Sigmoid colon (tissue), 6 donors: ENCODE measurements at regions not wholly inside any gene's neighbourhood (a gene's known extent, or its start where the extent isn't known, plus 50 kb on each side); places are given as distances from the start of the nearest gene placed in this dataset.

Experiments
- DNase-seq: peaks from one replicate; pipeline ENCODE4 v3.0.0-alpha.2; 2019
- H3K27ac ChIP-seq, 4 donors: fragments of 200-600 bp; sonication (generic); one replicate each; pipeline ENCODE4 v1.5.1; 2016 to 2019; ENCODE audit warnings: mild to moderate bottlenecking in 1 of 4
- H3K27me3 ChIP-seq, 3 donors: fragments of 200-600 bp; sonication (generic); one replicate each; pipeline ENCODE4 v1.5.1; 2019; ENCODE audit warnings: mild to moderate bottlenecking in 1 of 3
- H3K36me3 ChIP-seq, 4 donors: fragments of 200-600 bp; sonication (generic); one replicate each; pipeline ENCODE4 v1.5.1; 2016 to 2019
- H3K4me1 ChIP-seq, 4 donors: fragments of 200-600 bp; sonication (generic); one replicate each; pipeline ENCODE4 v1.5.1; 2017 to 2019
- H3K4me3 ChIP-seq, 4 donors: fragments of 200-600 bp; sonication (generic); one replicate each; pipeline ENCODE4 v1.5.1; 2017 to 2019; ENCODE audit warnings: mild to moderate bottlenecking in 2 of 4, moderate library complexity in 1 of 4
- H3K9me3 ChIP-seq, 4 donors: fragments of 200-600 bp in 3 of 4; sonication (generic) in 3 of 4; one replicate each; pipeline versions ENCODE4 v1.5.1 to v1.6.1; 2013 to 2019
- CTCF ChIP-seq, 4 experiments: fragments of 450-650 bp in 3 of 4; fragments of 200-600 bp in 1 of 4; IDR thresholded peaks; one replicate each; pipeline ENCODE4 v1.5.1; 2016 to 2019; ENCODE audit warnings: antibody characterized with exemption in 4 of 4, mild to moderate bottlenecking in 3 of 4, moderate library complexity in 2 of 4
- EP300 ChIP-seq, 4 donors: sonication (generic); formaldehyde crosslinking; IDR thresholded peaks; one replicate each; pipeline ENCODE4 v1.6.1; 2017; ENCODE audit warnings: antibody characterized with exemption in 4 of 4
- POLR2A ChIP-seq, 2 donors: fragments of 450-650 bp; IDR thresholded peaks; one replicate each; pipeline ENCODE4 v1.6.1; 2016; ENCODE audit warnings: antibody characterized with exemption in 2 of 2, mild to moderate bottlenecking in 2 of 2, moderate library complexity in 2 of 2
- POLR2AphosphoS5 ChIP-seq, 4 donors: sonication (generic); formaldehyde crosslinking; IDR thresholded peaks; one replicate each; pipeline ENCODE4 v1.6.1; 2017; ENCODE audit warnings: antibody characterized with exemption in 4 of 4
- WGBS, 2 donors: extraction: QIAGEN DNeasy Blood & Tissue Kit; methylation state at CpG; one replicate each; pipeline ENCODE4 v1.1.7; 2013; 5-methylcytosine and 5-hydroxymethylcytosine counted together
- intact Hi-C: fragments of 100-400 bp; cut with DNase I; formaldehyde crosslinking; loops from one replicate; pipeline ENCODE4 v1.15.1; 2023
- donor health status: healthy with polysubstance abuse.
- donor health status: healthy.

GRCh38 chrX:124986284-124986683 lies 333.4 kb upstream of the TEX13C start:
- H3K27me3 ChIP-seq = no peaks in the 10 kb centered on the region
- H3K27ac ChIP-seq = no peak overlapping the region
- H3K9me3 ChIP-seq = no peaks in the 10 kb centered on the region
- TF ChIP-seq POLR2A (IDR thresholded peaks at IDR 0.05) (no peak), EP300 (IDR thresholded peaks at IDR 0.05) (no peak), POLR2AphosphoS5 (IDR thresholded peaks at IDR 0.05) (no peak), CTCF (IDR thresholded peaks at IDR 0.05) (no peak)
- H3K4me1 ChIP-seq = no peaks in the 10 kb centered on the region
- DNase-seq = no peak
- no peaks in the 10 kb centered on the region for H3K36me3 ChIP-seq
- WGBS, 2 donors = 87 to 88% methylated on average over 3 of the region's 3 CpGs
- H3K4me3 ChIP-seq = no peak overlapping the region
- intact Hi-C loops = no loop called here

GRCh38 chrX:124993735-124994134 lies 325.9 kb upstream of the TEX13C start:
- no peak for DNase-seq
- intact Hi-C loops = no loop called here
- Histone ChIP-seq H3K4me3 (no peak overlapping the region), H3K9me3 (no peaks in the 10 kb centered on the region), H3K27me3 (no peaks in the 10 kb centered on the region), H3K4me1 (no peaks in the 10 kb centered on the region), H3K36me3 (no peaks in the 10 kb centered on the region), H3K27ac (no peak overlapping the region)
- no peak for TF ChIP-seq POLR2AphosphoS5 (IDR thresholded peaks at IDR 0.05)
- TF ChIP-seq EP300 (IDR thresholded peaks at IDR 0.05) = no peak
- TF ChIP-seq POLR2A (IDR thresholded peaks at IDR 0.05) = no peak
- no peak for TF ChIP-seq CTCF (IDR thresholded peaks at IDR 0.05)
- WGBS, 2 donors = 90 to 100% methylated on average over 1 of the region's 1 CpG

GRCh38 chrX:124994404-124994803 lies 325.3 kb upstream of the TEX13C start:
- H3K27me3 ChIP-seq = no peaks in the 10 kb centered on the region
- intact Hi-C loops = no loop called here
- no peak overlapping the region for H3K27ac ChIP-seq
- H3K4me1 ChIP-seq = no peaks in the 10 kb centered on the region
- no peaks in the 10 kb centered on the region for H3K36me3 ChIP-seq
- TF ChIP-seq POLR2AphosphoS5 (IDR thresholded peaks at IDR 0.05) (no peak), EP300 (IDR thresholded peaks at IDR 0.05) (no peak), CTCF (IDR thresholded peaks at IDR 0.05) (no peak), POLR2A (IDR thresholded peaks at IDR 0.05) (no peak)
- no peaks in the 10 kb centered on the region for H3K9me3 ChIP-seq
- DNase-seq = no peak
- no peak overlapping the region for H3K4me3 ChIP-seq
- WGBS, 2 donors = 58 to 79% methylated on average over 4 of the region's 4 CpGs

- H3K27ac ChIP-seq = no peak overlapping the region
- DNase-seq = no peak
- intact Hi-C loops = no loop called here
- H3K36me3 ChIP-seq = no peaks in the 10 kb centered on the region
- no peaks in the 10 kb centered on the region for H3K27me3 ChIP-seq
- WGBS, 2 donors = 55 to 71% methylated on average over 7 of the region's 7 CpGs
- no peaks in the 10 kb centered on the region for H3K9me3 ChIP-seq
- no peaks in the 10 kb centered on the region for H3K4me1 ChIP-seq
- H3K4me3 ChIP-seq = no peak overlapping the region
- TF ChIP-seq POLR2AphosphoS5 (IDR thresholded peaks at IDR 0.05) = no peak
- no peak for TF ChIP-seq CTCF (IDR thresholded peaks at IDR 0.05)
- TF ChIP-seq POLR2A (IDR thresholded peaks at IDR 0.05) = no peak
- no peak for TF ChIP-seq EP300 (IDR thresholded peaks at IDR 0.05)
These were observed 315.8 kb upstream of the TEX13C start for GRCh38 chrX:125003746-125004446.

GRCh38 chrX:125004799-125005198 lies 314.9 kb upstream of the TEX13C start:
- Histone ChIP-seq H3K4me1 (no peaks in the 10 kb centered on the region), H3K27ac (no peak overlapping the region), H3K4me3 (no peak overlapping the region), H3K9me3 (no peaks in the 10 kb centered on the region), H3K27me3 (no peaks in the 10 kb centered on the region), H3K36me3 (no peaks in the 10 kb centered on the region)
- no peak for DNase-seq
- intact Hi-C loops = no loop called here
- 53 to 56% methylated on average over 2 of the region's 2 CpGs for WGBS, 2 donors
- TF ChIP-seq CTCF (IDR thresholded peaks at IDR 0.05) (no peak), EP300 (IDR thresholded peaks at IDR 0.05) (no peak), POLR2A (IDR thresholded peaks at IDR 0.05) (no peak), POLR2AphosphoS5 (IDR thresholded peaks at IDR 0.05) (no peak)
